ENCODE measurements at regions not wholly inside any gene's neighbourhood (a gene's known extent, or its start where the extent isn't known, plus 50 kb on each side); places are given as distances from the start of the nearest gene placed in this dataset.
"Not testable (repeated sequence)": the region's sequence is repeated elsewhere in the genome, so short reads cannot be mapped to it uniquely, and the experiment has no call there.

GRCh38 chr18:10157706-10158105, 243.9 kb downstream of the VAPA start:
- DNase-seq (ENCODE audit: low read depth, low spot score), result no peak
- no peak overlapping the region for H3K27ac ChIP-seq

GRCh38 chr18:10160251-10160650, 246.4 kb downstream of the VAPA start:
- DNase-seq (ENCODE audit: low read depth, low spot score), result no peak
- no peak overlapping the region for H3K27ac ChIP-seq

GRCh38 chr18:10161315-10161714, 247.5 kb downstream of the VAPA start:
- no peak for DNase-seq (ENCODE audit: low read depth, low spot score)
- H3K27ac ChIP-seq, result no peak overlapping the region

GRCh38 chr18:10162340-10162739, 248.5 kb downstream of the VAPA start:
- DNase-seq (ENCODE audit: low read depth, low spot score), result no peak
- H3K27ac ChIP-seq, result no peak overlapping the region

- no peak overlapping the region for H3K27ac ChIP-seq
- DNase-seq (ENCODE audit: low read depth, low spot score), result no peak
Measured at GRCh38 chr18:10164271-10165071, 250.7 kb downstream of the VAPA start.

GRCh38 chr18:10166164-10166807, 252.5 kb downstream of the VAPA start:
- no peak overlapping the region for H3K27ac ChIP-seq
- DNase-seq (ENCODE audit: low read depth, low spot score), result no peak

- DNase-seq (ENCODE audit: low read depth, low spot score), result no peak
- H3K27ac ChIP-seq, result no peak overlapping the region
Measured at GRCh38 chr18:10167759-10168158, 253.9 kb downstream of the VAPA start.

GRCh38 chr18:10168477-10168876, 254.7 kb downstream of the VAPA start:
- H3K27ac ChIP-seq, result no peak overlapping the region

GRCh38 chr18:10169064-10169562, 255.3 kb downstream of the VAPA start:
- no peak overlapping the region for H3K27ac ChIP-seq
- peak; percentile 5 for DNase-seq (ENCODE audit: low read depth, low spot score)

More at GRCh38 chr18:10168477-10168876, 254.7 kb downstream of the VAPA start:
- no peak for DNase-seq (ENCODE audit: low read depth, low spot score)

- H3K27ac ChIP-seq, result no peak overlapping the region
- no peak for DNase-seq (ENCODE audit: low read depth, low spot score)
Measured at GRCh38 chr18:10169814-10170213, 256.0 kb downstream of the VAPA start.

GRCh38 chr18:10170375-10170774, 256.6 kb downstream of the VAPA start:
- no peak overlapping the region for H3K27ac ChIP-seq
- DNase-seq (ENCODE audit: low read depth, low spot score), result no peak

GRCh38 chr18:10175333-10175732, 261.5 kb downstream of the VAPA start:
- H3K27ac ChIP-seq; DNase-seq (ENCODE audit: low read depth, low spot score): not testable (repeated sequence)

GRCh38 chr18:10179326-10179725, 265.5 kb downstream of the VAPA start:
- DNase-seq (ENCODE audit: low read depth, low spot score); H3K27ac ChIP-seq: not testable (repeated sequence)

- no peak overlapping the region for H3K27ac ChIP-seq
- DNase-seq (ENCODE audit: low read depth, low spot score), result no peak
Measured at GRCh38 chr18:10182009-10182624, 268.3 kb downstream of the VAPA start.

- H3K27ac ChIP-seq, result no peak overlapping the region
- DNase-seq (ENCODE audit: low read depth, low spot score), result no peak
Measured at GRCh38 chr18:10184776-10185175, 269.7 kb upstream of the APCDD1 start.

GRCh38 chr18:10188971-10189810, 265.2 kb upstream of the APCDD1 start:
- H3K27ac ChIP-seq, result no peak overlapping the region
- DNase-seq (ENCODE audit: low read depth, low spot score), result no peak

- no peak overlapping the region for H3K27ac ChIP-seq
- no peak for DNase-seq (ENCODE audit: low read depth, low spot score)
Measured at GRCh38 chr18:10190564-10190963, 263.9 kb upstream of the APCDD1 start.

- no peak for DNase-seq (ENCODE audit: low read depth, low spot score)
- H3K27ac ChIP-seq, result no peak overlapping the region
Measured at GRCh38 chr18:10193444-10193843, 261.0 kb upstream of the APCDD1 start.

GRCh38 chr18:10194592-10194991, 259.8 kb upstream of the APCDD1 start:
- DNase-seq (ENCODE audit: low read depth, low spot score), result no peak
- H3K27ac ChIP-seq, result no peak overlapping the region

- no peak for DNase-seq (ENCODE audit: low read depth, low spot score)
- no peak overlapping the region for H3K27ac ChIP-seq
Measured at GRCh38 chr18:10195529-10195928, 258.9 kb upstream of the APCDD1 start.

All from epithelial cell of prostate (primary cell).